ENCODE measurements at regions not wholly inside any gene's neighbourhood (a gene's known extent, or its start where the extent isn't known, plus 50 kb on each side); places are given as distances from the start of the nearest gene placed in this dataset.

DNA sequence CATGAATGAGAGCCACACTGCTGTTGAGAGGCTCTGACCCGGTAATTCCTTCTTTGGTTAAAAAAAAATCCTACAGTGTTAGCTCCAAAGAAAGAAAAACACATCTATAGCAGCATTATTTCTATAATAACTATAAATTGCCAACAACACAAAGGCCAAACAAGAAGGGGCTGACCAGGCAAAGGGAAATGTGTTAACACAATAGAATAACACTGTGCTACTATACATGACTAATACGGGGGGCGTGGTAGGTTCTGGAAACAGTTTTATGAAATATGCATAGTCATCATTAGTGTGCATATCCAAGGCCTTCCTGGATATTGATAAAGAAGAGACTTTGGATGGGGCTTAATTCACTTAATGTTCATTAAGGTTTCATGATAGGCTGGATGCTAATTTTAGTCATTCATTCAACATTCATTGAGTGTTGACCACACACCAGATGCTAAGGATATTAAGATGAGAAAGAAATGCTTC is 50.0 kb upstream of the CCL1 start (continued):
- TF ChIP-seq, protein P1, sequence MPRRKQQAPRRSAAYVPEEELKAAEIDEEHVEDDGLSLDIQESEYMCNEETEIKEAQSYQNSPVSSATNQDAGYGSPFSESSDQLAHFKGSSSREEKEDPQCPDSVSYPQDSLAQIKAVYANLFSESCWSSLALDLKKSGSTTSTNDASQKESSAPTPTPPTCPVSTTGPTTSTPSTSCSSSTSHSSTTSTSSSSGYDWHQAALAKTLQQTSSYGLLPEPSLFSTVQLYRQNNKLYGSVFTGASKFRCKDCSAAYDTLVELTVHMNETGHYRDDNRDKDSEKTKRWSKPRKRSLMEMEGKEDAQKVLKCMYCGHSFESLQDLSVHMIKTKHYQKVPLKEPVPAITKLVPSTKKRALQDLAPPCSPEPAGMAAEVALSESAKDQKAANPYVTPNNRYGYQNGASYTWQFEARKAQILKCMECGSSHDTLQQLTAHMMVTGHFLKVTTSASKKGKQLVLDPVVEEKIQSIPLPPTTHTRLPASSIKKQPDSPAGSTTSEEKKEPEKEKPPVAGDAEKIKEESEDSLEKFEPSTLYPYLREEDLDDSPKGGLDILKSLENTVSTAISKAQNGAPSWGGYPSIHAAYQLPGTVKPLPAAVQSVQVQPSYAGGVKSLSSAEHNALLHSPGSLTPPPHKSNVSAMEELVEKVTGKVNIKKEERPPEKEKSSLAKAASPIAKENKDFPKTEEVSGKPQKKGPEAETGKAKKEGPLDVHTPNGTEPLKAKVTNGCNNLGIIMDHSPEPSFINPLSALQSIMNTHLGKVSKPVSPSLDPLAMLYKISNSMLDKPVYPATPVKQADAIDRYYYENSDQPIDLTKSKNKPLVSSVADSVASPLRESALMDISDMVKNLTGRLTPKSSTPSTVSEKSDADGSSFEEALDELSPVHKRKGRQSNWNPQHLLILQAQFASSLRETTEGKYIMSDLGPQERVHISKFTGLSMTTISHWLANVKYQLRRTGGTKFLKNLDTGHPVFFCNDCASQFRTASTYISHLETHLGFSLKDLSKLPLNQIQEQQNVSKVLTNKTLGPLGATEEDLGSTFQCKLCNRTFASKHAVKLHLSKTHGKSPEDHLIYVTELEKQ (CRISPR knock-in tag; IDR thresholded peaks at IDR 0.05) = no peak
- TF ChIP-seq TAF1 (IDR thresholded peaks at IDR 0.05; ENCODE audit: control insufficient read depth, extremely low read depth, insufficient read depth, low read length, severe bottlenecking) (no peak), NBN (IDR thresholded peaks at IDR 0.05; ENCODE audit: low read depth) (no peak), MTF1 (CRISPR knock-in tag; IDR thresholded peaks at IDR 0.05; ENCODE audit: borderline replicate concordance) (no peak), SREBF2 (CRISPR knock-in tag; IDR thresholded peaks at IDR 0.05) (no peak), NCOA1 (IDR thresholded peaks at IDR 0.05; ENCODE audit: low read depth) (no peak), ZNF518B (CRISPR knock-in tag; IDR thresholded peaks at IDR 0.05) (no peak), ZC3H4 (CRISPR knock-in tag; IDR thresholded peaks at IDR 0.05; ENCODE audit: borderline replicate concordance) (no peak), LEF1 (IDR thresholded peaks at IDR 0.05) (0 out of 2 replicates have a peak, but pooled peaks have one; percentile 37), TRIM25 (IDR thresholded peaks at IDR 0.05; ENCODE audit: borderline replicate concordance) (no peak)
- TF ChIP-seq, protein P2, sequence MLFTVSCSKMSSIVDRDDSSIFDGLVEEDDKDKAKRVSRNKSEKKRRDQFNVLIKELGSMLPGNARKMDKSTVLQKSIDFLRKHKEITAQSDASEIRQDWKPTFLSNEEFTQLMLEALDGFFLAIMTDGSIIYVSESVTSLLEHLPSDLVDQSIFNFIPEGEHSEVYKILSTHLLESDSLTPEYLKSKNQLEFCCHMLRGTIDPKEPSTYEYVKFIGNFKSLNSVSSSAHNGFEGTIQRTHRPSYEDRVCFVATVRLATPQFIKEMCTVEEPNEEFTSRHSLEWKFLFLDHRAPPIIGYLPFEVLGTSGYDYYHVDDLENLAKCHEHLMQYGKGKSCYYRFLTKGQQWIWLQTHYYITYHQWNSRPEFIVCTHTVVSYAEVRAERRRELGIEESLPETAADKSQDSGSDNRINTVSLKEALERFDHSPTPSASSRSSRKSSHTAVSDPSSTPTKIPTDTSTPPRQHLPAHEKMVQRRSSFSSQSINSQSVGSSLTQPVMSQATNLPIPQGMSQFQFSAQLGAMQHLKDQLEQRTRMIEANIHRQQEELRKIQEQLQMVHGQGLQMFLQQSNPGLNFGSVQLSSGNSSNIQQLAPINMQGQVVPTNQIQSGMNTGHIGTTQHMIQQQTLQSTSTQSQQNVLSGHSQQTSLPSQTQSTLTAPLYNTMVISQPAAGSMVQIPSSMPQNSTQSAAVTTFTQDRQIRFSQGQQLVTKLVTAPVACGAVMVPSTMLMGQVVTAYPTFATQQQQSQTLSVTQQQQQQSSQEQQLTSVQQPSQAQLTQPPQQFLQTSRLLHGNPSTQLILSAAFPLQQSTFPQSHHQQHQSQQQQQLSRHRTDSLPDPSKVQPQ (CRISPR knock-in tag; IDR thresholded peaks at IDR 0.05; ENCODE audit: borderline replicate concordance) = no peak
- TF ChIP-seq, protein P3, sequence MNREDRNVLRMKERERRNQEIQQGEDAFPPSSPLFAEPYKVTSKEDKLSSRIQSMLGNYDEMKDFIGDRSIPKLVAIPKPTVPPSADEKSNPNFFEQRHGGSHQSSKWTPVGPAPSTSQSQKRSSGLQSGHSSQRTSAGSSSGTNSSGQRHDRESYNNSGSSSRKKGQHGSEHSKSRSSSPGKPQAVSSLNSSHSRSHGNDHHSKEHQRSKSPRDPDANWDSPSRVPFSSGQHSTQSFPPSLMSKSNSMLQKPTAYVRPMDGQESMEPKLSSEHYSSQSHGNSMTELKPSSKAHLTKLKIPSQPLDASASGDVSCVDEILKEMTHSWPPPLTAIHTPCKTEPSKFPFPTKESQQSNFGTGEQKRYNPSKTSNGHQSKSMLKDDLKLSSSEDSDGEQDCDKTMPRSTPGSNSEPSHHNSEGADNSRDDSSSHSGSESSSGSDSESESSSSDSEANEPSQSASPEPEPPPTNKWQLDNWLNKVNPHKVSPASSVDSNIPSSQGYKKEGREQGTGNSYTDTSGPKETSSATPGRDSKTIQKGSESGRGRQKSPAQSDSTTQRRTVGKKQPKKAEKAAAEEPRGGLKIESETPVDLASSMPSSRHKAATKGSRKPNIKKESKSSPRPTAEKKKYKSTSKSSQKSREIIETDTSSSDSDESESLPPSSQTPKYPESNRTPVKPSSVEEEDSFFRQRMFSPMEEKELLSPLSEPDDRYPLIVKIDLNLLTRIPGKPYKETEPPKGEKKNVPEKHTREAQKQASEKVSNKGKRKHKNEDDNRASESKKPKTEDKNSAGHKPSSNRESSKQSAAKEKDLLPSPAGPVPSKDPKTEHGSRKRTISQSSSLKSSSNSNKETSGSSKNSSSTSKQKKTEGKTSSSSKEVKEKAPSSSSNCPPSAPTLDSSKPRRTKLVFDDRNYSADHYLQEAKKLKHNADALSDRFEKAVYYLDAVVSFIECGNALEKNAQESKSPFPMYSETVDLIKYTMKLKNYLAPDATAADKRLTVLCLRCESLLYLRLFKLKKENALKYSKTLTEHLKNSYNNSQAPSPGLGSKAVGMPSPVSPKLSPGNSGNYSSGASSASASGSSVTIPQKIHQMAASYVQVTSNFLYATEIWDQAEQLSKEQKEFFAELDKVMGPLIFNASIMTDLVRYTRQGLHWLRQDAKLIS (CRISPR knock-in tag; IDR thresholded peaks at IDR 0.05) = no peak
